Upper lobe of left lung (tissue), 4 donors: ENCODE measurements at regions not wholly inside any gene's neighbourhood (a gene's known extent, or its start where the extent isn't known, plus 50 kb on each side); places are given as distances from the start of the nearest gene placed in this dataset.

Source experiments
- POLR2AphosphoS5 ChIP-seq, 2 donors: sonication (generic); formaldehyde crosslinking; IDR thresholded peaks; one replicate each; pipeline ENCODE4 v1.5.1; 2017; ENCODE audit warnings: antibody characterized with exemption in 2 of 2
- TF ChIP-seq, protein P1 (sequence below), 6 experiments: fragments of 450-650 bp in 4 of 6; fragments of 200-600 bp in 2 of 6; sonication (generic) in 2 of 6; IDR thresholded peaks; one replicate each; pipeline ENCODE4 v1.5.1; 2016 to 2019; ENCODE audit warnings: antibody characterized with exemption in 6 of 6

DNA sequence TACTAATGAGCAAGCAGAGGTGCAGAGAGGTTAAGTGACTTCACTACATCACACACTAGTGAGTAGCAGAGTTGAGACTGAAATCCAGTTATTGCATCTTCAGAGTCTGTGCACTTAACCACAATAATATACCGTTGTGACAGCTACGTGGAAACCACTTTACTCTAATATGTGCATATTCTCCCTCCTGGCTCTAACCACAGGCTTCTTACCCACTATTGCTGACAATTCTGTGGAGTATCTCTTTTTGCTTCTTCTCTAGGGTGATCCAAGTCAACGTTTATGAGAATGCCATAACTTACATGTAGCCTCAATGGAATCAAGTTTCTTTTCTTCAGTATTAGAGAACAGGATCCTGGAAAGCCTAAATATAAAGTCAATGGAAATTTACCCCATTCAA is 64.2 kb upstream of the MEOX2 start:
- TF ChIP-seq POLR2AphosphoS5 (IDR thresholded peaks at IDR 0.05) = no peak
- TF ChIP-seq, protein P1, sequence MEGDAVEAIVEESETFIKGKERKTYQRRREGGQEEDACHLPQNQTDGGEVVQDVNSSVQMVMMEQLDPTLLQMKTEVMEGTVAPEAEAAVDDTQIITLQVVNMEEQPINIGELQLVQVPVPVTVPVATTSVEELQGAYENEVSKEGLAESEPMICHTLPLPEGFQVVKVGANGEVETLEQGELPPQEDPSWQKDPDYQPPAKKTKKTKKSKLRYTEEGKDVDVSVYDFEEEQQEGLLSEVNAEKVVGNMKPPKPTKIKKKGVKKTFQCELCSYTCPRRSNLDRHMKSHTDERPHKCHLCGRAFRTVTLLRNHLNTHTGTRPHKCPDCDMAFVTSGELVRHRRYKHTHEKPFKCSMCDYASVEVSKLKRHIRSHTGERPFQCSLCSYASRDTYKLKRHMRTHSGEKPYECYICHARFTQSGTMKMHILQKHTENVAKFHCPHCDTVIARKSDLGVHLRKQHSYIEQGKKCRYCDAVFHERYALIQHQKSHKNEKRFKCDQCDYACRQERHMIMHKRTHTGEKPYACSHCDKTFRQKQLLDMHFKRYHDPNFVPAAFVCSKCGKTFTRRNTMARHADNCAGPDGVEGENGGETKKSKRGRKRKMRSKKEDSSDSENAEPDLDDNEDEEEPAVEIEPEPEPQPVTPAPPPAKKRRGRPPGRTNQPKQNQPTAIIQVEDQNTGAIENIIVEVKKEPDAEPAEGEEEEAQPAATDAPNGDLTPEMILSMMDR (IDR thresholded peaks at IDR 0.05) = no peak
